Astrocyte (in vitro differentiated cells and primary cell): ENCODE measurements at regions not wholly inside any gene's neighbourhood (a gene's known extent, or its start where the extent isn't known, plus 50 kb on each side); places are given as distances from the start of the nearest gene placed in this dataset.
"Not testable (repeated sequence)": the region's sequence is repeated elsewhere in the genome, so short reads cannot be mapped to it uniquely, and the experiment has no call there.

Experiments
- DNase-seq: peaks from one replicate; pipeline ENCODE4 v3.0.0-alpha.2; 2010; ENCODE audit warnings: low read depth
- FAIRE-seq: peaks from 2 replicates; lab custom pipeline; 2011; peaks lifted over from hg19 to GRCh38; lab: Jason Lieb, UNC
- H2AFZ ChIP-seq: 2 replicates; pipeline ENCODE4 v1.6.0; 2012; ENCODE audit warnings: low read depth, low read length, inconsistent platforms
- H3K27ac ChIP-seq: 2 replicates; pipeline ENCODE4 v1.5.1; 2011; ENCODE audit warnings: low read depth, low read length, inconsistent platforms
- H3K27me3 ChIP-seq: 2 replicates; pipeline ENCODE4 v1.6.0; 2011; ENCODE audit warnings: low read length, inconsistent platforms; ENCODE audit not compliant: insufficient read depth
- H3K36me3 ChIP-seq: 2 replicates; pipeline ENCODE4 v1.5.1; 2011; ENCODE audit warnings: low read length, inconsistent platforms; ENCODE audit not compliant: insufficient read depth
- H3K4me1 ChIP-seq: 2 replicates; pipeline ENCODE4 v1.5.1; 2011; ENCODE audit warnings: low read length, inconsistent platforms; ENCODE audit not compliant: insufficient read depth
- H3K4me2 ChIP-seq: 2 replicates; pipeline ENCODE4 v1.6.0; 2012; ENCODE audit warnings: low read length, inconsistent platforms
- H3K4me3 ChIP-seq: 2 replicates; pipeline ENCODE4 v1.5.1; 2011; ENCODE audit warnings: low read depth, mild to moderate bottlenecking, low read length, inconsistent platforms; ENCODE audit not compliant: insufficient read depth
- H3K79me2 ChIP-seq: 2 replicates; pipeline ENCODE4 v1.6.0; 2012; ENCODE audit warnings: mild to moderate bottlenecking, low read length, inconsistent platforms; ENCODE audit not compliant: insufficient read depth
- H3K9ac ChIP-seq: 2 replicates; pipeline ENCODE4 v1.6.0; 2012; ENCODE audit warnings: mild to moderate bottlenecking, low read length, inconsistent platforms
- H3K9me3 ChIP-seq: 2 replicates; pipeline ENCODE4 v1.5.1; 2012; ENCODE audit warnings: low read depth, mild to moderate bottlenecking, low read length, inconsistent platforms; ENCODE audit not compliant: insufficient read depth
- H4K20me1 ChIP-seq: 2 replicates; pipeline ENCODE4 v1.6.0; 2012; ENCODE audit warnings: low read length, inconsistent platforms; ENCODE audit not compliant: insufficient read depth
- H3K27ac Mint-ChIP-seq: one replicate; pipeline ENCODE4 v1.8.0; 2021; ENCODE audit warnings: mild to moderate bottlenecking, mixed read lengths; ENCODE audit not compliant: unreplicated experiment
- H3K27me3 Mint-ChIP-seq: one replicate; pipeline ENCODE4 v1.8.0; 2021; ENCODE audit warnings: low read depth, mixed read lengths; ENCODE audit not compliant: unreplicated experiment
- H3K36me3 Mint-ChIP-seq: one replicate; pipeline ENCODE4 v1.8.0; 2021; ENCODE audit warnings: low read depth, mixed read lengths; ENCODE audit not compliant: unreplicated experiment
- H3K4me1 Mint-ChIP-seq: one replicate; pipeline ENCODE4 v1.8.0; 2021; ENCODE audit warnings: low read depth, mixed read lengths; ENCODE audit not compliant: unreplicated experiment
- H3K4me3 Mint-ChIP-seq: one replicate; pipeline ENCODE4 v1.8.0; 2021; ENCODE audit warnings: mild to moderate bottlenecking, moderate library complexity, mixed read lengths; ENCODE audit not compliant: unreplicated experiment
- H3K9me3 Mint-ChIP-seq: one replicate; pipeline ENCODE4 v1.8.0; 2021; ENCODE audit warnings: mild to moderate bottlenecking, mixed read lengths; ENCODE audit not compliant: unreplicated experiment
- EZH2 ChIP-seq: IDR thresholded peaks from 2 replicates; pipeline ENCODE4 v1.6.1; 2012; ENCODE audit warnings: mild to moderate bottlenecking, low read length, inconsistent platforms; ENCODE audit not compliant: insufficient read depth
- TF ChIP-seq, protein P1 (sequence below): IDR thresholded peaks from 2 replicates; pipeline ENCODE4 v1.5.1; 2011; ENCODE audit warnings: low read depth, mild to moderate bottlenecking, inconsistent platforms, low read length, moderate library complexity; ENCODE audit not compliant: insufficient read depth

DNA sequence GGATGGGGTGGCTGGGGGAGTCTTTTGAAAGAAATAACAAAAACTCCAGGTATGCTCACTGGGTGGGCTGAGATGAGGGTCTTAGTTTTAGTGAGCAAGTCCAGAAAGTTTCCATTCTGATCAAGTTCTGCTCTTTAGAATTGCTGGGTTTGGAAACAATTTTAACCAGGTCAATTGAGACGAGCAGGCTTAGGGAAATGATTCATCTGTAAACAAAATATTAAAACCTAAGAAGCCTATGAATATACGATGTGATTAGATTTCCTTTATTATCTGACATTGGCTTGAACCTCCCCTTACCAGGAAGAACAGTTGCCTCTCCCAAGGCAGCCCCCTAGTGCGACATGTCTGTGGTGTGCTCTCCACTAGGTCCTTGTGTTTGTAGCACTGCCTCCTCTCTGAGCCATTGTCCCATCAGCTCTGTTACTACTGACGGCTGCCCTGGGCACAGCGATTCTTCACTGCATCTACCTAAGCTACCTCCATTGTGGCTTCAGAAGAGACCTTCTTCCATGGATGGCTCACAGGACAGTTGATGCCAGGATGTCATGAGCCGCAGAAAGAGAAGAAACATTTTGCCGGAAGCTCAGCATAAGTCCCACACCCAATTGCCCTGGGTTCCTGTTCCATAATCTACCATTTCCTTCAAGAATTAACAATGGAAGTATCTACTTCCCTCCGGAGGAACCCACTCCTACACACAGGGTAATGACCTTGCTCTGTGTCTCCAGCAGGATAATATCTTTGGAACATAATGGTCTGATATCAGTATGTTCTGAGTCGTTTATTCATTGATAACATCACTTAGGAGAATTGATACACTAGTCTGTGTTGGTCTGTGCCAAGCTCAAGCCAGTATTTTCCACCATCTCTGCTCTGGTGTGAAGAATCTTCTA is 95.1 kb upstream of the ITGB1 start:
- FAIRE-seq (no peak), DNase-seq (no peak)
- Histone ChIP-seq H4K20me1 (no peaks in the 10 kb centered on the region), H3K4me3 (no peak overlapping the region), H3K27ac (no peak overlapping the region), H3K79me2 (no peaks in the 10 kb centered on the region), H2AFZ (no peak overlapping the region), H3K27me3 (no peaks in the 10 kb centered on the region), H3K9me3 (no peaks in the 10 kb centered on the region), H3K4me1 (no peaks in the 10 kb centered on the region), H3K4me2 (no peak overlapping the region), H3K36me3 (no peaks in the 10 kb centered on the region), H3K9ac (no peak overlapping the region)
- TF ChIP-seq, protein P1, sequence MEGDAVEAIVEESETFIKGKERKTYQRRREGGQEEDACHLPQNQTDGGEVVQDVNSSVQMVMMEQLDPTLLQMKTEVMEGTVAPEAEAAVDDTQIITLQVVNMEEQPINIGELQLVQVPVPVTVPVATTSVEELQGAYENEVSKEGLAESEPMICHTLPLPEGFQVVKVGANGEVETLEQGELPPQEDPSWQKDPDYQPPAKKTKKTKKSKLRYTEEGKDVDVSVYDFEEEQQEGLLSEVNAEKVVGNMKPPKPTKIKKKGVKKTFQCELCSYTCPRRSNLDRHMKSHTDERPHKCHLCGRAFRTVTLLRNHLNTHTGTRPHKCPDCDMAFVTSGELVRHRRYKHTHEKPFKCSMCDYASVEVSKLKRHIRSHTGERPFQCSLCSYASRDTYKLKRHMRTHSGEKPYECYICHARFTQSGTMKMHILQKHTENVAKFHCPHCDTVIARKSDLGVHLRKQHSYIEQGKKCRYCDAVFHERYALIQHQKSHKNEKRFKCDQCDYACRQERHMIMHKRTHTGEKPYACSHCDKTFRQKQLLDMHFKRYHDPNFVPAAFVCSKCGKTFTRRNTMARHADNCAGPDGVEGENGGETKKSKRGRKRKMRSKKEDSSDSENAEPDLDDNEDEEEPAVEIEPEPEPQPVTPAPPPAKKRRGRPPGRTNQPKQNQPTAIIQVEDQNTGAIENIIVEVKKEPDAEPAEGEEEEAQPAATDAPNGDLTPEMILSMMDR = no peak
- no peak for TF ChIP-seq EZH2
- no peak overlapping the region for H3K4me3 Mint-ChIP-seq
- peaks cover 8% of the 10 kb centered on the region for H3K36me3 Mint-ChIP-seq
- H3K9me3 Mint-ChIP-seq = peaks cover 5% of the 10 kb centered on the region
- H3K27ac Mint-ChIP-seq = no peak overlapping the region
- H3K4me1 Mint-ChIP-seq = peaks cover 9% of the 10 kb centered on the region
- H3K27me3 Mint-ChIP-seq = no peaks in the 10 kb centered on the region

DNA sequence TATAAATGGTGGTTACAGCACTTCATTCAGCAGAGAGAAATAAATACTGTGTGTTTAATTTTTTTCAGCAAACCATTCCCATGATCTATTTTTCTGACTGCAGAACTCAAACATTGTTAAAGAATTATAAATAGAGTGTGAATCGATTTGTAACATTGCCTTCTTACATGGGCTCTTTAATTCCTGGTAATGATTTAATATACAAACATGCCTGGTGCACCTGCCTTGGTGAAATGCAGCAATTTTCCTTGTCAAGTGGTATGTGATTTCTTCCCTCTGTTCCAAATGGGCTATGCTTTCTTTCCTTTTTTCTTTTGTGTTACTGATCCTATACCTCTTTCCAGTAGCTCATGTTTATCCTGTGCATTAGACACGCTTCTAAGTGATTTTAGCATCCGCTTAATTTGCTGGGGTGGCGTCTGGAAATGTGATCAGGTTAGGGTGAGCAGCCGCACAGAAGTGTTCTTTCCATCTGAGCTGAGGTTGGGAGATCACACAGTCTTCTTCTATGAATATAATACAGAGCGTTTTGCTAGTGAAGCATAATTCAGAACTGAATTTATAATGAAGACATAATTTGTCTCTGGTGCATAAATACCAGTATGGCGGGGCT is 94.3 kb upstream of the ITGB1 start:
- H3K9ac ChIP-seq = no peak overlapping the region
- FAIRE-seq = no peak
- no peaks in the 10 kb centered on the region for H3K9me3 ChIP-seq
- no peak overlapping the region for H3K4me2 ChIP-seq
- H3K4me1 ChIP-seq = no peaks in the 10 kb centered on the region
- H3K79me2 ChIP-seq = no peaks in the 10 kb centered on the region
- H3K4me3 ChIP-seq = no peak overlapping the region
- Mint-ChIP-seq H3K4me3 (no peak overlapping the region), H3K27ac (no peak overlapping the region), H3K36me3 (peaks cover 8% of the 10 kb centered on the region), H3K27me3 (no peaks in the 10 kb centered on the region), H3K9me3 (peaks cover 5% of the 10 kb centered on the region), H3K4me1 (peaks cover 9% of the 10 kb centered on the region)
- H3K27ac ChIP-seq = no peak overlapping the region
- no peaks in the 10 kb centered on the region for H3K36me3 ChIP-seq
- H4K20me1 ChIP-seq = no peaks in the 10 kb centered on the region
- no peaks in the 10 kb centered on the region for H3K27me3 ChIP-seq
- no peak overlapping the region for H2AFZ ChIP-seq
- TF ChIP-seq EZH2 = no peak
- TF ChIP-seq, protein P1 = no peak
- DNase-seq = no peak

GRCh38 chr10:33049963-33050920 is 92.2 kb upstream of the ITGB1 start:
- H3K27me3 Mint-ChIP-seq, H3K36me3 ChIP-seq, H3K4me3 Mint-ChIP-seq, H3K9me3 Mint-ChIP-seq, H3K27ac ChIP-seq, H3K27me3 ChIP-seq, H3K27ac Mint-ChIP-seq, H3K4me1 Mint-ChIP-seq, H3K4me2 ChIP-seq, DNase-seq, H2AFZ ChIP-seq, H3K4me3 ChIP-seq, H3K36me3 Mint-ChIP-seq, H3K9ac ChIP-seq, FAIRE-seq, H3K4me1 ChIP-seq, H3K9me3 ChIP-seq, H3K79me2 ChIP-seq, H4K20me1 ChIP-seq: not testable (repeated sequence)
